Body of pancreas (tissue), 4 donors: ENCODE measurements at regions not wholly inside any gene's neighbourhood (a gene's known extent, or its start where the extent isn't known, plus 50 kb on each side); places are given as distances from the start of the nearest gene placed in this dataset.
"Not testable (repeated sequence)": the region's sequence is repeated elsewhere in the genome, so short reads cannot be mapped to it uniquely, and the experiment has no call there.

ENCODE experiments used
- ATAC-seq: fragments of 150-250 bp; one replicate; pipeline ENCODE4 v1.9.1; 2016
- DNase-seq, 4 donors: peaks; one replicate each; pipeline ENCODE4 v3.0.0-alpha.2; 2019
- H3K27ac ChIP-seq, 4 donors: fragments of 200-600 bp; sonication (generic); 1 replicate in 3 of 4; 2 replicates in 1 of 4; pipeline versions ENCODE4 v1.5.1 to v1.6.1; 2016 to 2019; ENCODE audit warnings: mild to moderate bottlenecking in 1 of 4, mixed read lengths in 1 of 4, moderate library complexity in 1 of 4
- H3K27me3 ChIP-seq, 2 donors: fragments of 200-600 bp; sonication (generic); one replicate each; pipeline ENCODE4 v1.6.0; 2016; ENCODE audit warnings: mild to moderate bottlenecking in 1 of 2
- H3K36me3 ChIP-seq, 2 donors: fragments of 200-600 bp; sonication (generic); replicated peaks in 1 of 2; 2 replicates each; pipeline ENCODE4 v1.5.1; 2016; ENCODE audit warnings: low read depth in 2 of 2; ENCODE audit not compliant: insufficient read depth in 1 of 2
- H3K4me1 ChIP-seq: fragments of 200-600 bp; sonication (generic); one replicate; pipeline ENCODE4 v1.6.0; 2016
- H3K4me3 ChIP-seq, 2 donors: fragments of 200-600 bp; sonication (generic); 1 replicate in 1 of 2; 2 replicates in 1 of 2; pipeline ENCODE4 v1.5.1; 2016 to 2019
- H3K9me3 ChIP-seq, 3 donors: fragments of 200-600 bp; sonication (generic); 1 replicate in 2 of 3; 2 replicates in 1 of 3; pipeline ENCODE4 v1.5.1; 2016
- WGBS, 2 donors: methylation state at CpG; one replicate each; pipeline ENCODE4 v1.1.5; 2017; 5-methylcytosine and 5-hydroxymethylcytosine counted together
- intact Hi-C: fragments of 100-400 bp; cut with DNase I; formaldehyde crosslinking; loops from one replicate; pipeline ENCODE4 v1.15.1; 2023

DNA sequence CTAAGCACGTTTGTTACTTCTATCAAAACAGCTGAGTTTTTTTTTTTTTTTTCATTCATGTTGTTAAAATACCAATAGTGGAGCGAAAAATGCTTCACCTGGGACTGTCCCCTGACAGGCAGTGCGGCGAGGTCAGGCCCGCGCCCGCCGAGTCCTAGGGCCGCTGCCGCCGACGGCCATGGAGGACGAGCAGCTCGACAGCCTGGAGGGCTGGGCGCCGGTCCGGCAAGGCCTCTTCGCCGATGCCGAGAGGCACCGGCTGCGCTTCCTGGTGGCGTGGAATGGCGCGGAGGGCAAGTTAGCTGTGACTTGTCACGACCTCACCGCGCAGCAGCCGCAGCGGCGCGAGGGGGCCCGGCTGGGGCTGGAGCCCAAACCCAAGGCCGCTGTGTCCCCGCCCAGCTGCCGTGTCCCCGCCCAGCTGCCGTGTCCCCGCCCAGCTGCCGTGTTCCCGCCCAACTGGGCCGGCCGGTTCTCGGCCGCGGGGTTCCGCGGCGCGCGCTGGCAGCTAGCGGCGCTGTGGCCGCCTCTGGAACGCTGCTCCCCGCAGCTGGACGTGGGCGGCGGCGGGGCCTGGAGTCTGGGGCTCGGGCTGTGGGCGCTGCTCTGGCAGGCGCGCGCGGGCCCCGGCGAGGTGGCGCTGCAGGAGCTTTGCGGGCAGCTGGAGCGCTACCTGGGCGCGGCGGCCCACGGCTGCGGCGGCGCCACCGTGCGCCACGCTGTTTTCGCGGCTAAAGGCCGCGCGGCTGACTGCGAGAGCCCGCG lies 56.7 kb upstream of the GOLGA8R start:
- intact Hi-C loops, H3K27me3 ChIP-seq, H3K4me3 ChIP-seq, H3K36me3 ChIP-seq, H3K4me1 ChIP-seq, H3K9me3 ChIP-seq: not testable (repeated sequence)
- DNase-seq, result peak; percentile 48 to 68 (median 58)
- H3K27ac ChIP-seq, result peak overlapping the region; percentile 40 to 80 (median 76)
- peak; percentile 91 for ATAC-seq
- WGBS, 2 donors, result 1% methylated on average over 23 of the region's 89 CpGs; no CpG with 5 or more reads in 1 of the 2 donors

DNA sequence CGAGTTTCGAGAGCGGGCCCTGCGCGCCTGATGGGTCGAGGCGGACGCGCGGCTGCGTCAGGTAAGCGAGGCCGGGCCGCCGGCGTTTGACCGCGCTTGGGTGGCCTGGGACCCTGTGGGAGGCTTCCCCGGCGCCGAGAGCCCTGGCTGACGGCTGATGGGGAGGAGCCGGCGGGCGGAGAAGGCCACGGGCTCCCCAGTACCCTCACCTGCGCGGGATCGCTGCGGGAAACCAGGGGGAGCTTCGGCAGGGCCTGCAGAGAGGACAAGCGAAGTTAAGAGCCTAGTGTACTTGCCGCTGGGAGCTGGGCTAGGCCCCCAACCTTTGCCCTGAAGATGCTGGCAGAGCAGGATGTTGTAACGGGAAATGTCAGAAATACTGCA lies 57.3 kb upstream of the GOLGA8R start:
- H3K4me3 ChIP-seq, H3K9me3 ChIP-seq, H3K36me3 ChIP-seq, intact Hi-C loops, ATAC-seq, H3K27me3 ChIP-seq, DNase-seq, H3K4me1 ChIP-seq: not testable (repeated sequence)
- peak overlapping the region; percentile 40 to 80 (median 76) for H3K27ac ChIP-seq
- WGBS, 2 donors, result no CpG with 5 or more reads among the region's 34 CpGs

DNA sequence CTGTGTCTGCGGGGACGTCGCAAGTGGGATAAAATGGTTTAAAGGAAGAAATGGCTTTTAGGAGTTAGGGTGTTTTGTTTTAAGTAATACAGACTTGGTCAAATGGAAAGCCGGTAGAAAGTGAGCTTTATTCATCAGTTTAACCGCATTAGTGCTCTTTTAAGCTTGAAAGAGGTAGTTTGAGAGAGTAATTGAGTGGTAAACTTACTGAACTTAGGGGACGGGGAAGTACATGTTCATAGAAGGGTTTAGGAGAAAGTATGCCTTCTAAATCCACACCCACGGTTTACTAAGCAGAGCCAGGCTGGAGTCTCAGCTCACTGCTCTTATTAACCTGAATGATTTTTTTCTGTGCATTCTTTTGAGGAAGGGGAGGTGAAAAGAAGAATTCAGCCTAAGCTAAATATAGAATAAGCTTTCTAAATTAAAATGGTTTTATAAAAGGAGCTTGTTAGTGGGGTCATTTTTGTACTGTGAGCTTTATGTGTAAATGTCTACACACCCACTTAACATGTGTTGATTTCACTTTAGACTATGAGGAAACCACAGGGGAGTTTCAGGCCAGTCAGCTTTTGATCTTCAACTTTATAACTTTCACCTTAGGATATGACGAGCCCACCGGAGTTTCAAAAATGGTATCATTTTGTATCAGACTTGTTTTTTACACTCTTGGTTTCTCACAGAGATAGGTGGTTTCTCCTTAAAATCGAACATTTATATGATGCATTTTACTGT lies 57.9 kb upstream of the GOLGA8R start:
- DNase-seq, H3K27me3 ChIP-seq, H3K4me1 ChIP-seq, intact Hi-C loops, H3K9me3 ChIP-seq, H3K4me3 ChIP-seq, ATAC-seq, H3K27ac ChIP-seq, H3K36me3 ChIP-seq: not testable (repeated sequence)
- no CpG with 5 or more reads among the region's 10 CpGs for WGBS, 2 donors

DNA sequence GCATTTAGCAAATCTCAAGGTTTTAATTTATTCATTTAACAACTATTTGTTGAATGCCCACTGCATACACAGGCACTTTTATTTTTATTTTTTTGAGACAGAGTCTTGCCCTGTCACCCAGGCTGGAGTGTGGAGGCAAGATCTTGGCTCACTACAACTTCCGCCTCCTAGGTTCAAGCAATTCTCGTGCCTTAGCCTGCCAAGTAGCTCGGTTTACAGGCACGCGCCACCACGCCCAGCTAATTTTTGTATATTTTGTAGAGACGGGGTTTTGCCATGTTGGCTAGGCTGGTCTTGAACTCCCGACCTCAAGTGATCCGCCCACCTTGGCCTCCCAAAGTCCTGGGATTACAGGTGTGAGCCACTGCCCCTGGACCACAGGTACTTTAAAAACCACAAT lies 67.0 kb upstream of the GOLGA8Q start:
- DNase-seq, H3K4me1 ChIP-seq, ATAC-seq, H3K4me3 ChIP-seq, H3K27ac ChIP-seq, H3K9me3 ChIP-seq, H3K36me3 ChIP-seq, H3K27me3 ChIP-seq, intact Hi-C loops: not testable (repeated sequence)
- 94 to 97% methylated on average over 6 to 9 of the region's 9 CpGs for WGBS, 2 donors

DNA sequence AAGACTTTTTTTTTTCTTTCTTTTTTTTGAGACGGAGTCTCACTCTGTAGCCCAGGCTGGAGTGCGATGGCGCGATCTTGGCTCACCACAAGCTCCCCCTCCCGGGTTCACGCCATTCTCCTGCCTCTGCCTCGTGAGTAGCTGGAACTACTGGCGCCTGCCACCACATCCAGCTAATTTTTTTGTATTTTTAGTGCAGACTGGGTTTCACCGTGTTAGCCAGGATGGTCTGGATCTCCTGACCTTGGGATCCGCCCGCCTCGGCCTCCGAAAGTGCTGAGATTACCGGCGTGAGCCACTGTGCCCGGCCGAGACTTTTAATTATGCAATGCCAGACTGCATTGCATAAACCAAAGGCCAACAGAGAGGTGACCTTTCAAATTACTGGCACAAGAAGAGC lies 62.6 kb upstream of the GOLGA8Q start:
- 96 to 100% methylated on average over 4 to 17 of the region's 17 CpGs for WGBS, 2 donors
- H3K4me3 ChIP-seq, intact Hi-C loops, H3K4me1 ChIP-seq, ATAC-seq, H3K9me3 ChIP-seq, H3K27ac ChIP-seq, H3K27me3 ChIP-seq, H3K36me3 ChIP-seq: not testable (repeated sequence)
- peak in 1 of 4 donors; percentile 7 for DNase-seq

DNA sequence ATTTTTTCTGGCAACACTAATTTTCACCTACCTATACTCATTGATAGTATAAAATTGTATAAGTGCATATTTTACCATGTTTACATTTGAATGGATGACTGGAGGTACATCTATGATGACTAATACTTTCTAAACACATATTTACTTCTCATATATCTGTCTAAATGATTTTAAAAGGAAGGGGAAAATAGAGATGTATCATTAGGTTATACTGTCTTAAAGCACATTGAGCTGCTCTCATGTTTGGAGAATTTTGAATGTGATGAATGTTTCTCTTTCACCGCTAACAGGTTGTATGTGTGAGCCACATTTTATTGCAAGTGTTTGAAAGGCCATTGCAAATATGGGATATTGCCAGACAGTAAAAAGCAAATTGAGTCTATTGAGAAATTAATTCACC lies 61.5 kb upstream of the GOLGA8Q start:
- ATAC-seq, H3K4me1 ChIP-seq, H3K4me3 ChIP-seq, H3K36me3 ChIP-seq, H3K27me3 ChIP-seq, H3K27ac ChIP-seq, H3K9me3 ChIP-seq, DNase-seq, intact Hi-C loops: not testable (repeated sequence)
- WGBS, 2 donors, result 92% methylated on average over 1 of the region's 1 CpG; no CpG with 5 or more reads in 1 of the 2 donors

DNA sequence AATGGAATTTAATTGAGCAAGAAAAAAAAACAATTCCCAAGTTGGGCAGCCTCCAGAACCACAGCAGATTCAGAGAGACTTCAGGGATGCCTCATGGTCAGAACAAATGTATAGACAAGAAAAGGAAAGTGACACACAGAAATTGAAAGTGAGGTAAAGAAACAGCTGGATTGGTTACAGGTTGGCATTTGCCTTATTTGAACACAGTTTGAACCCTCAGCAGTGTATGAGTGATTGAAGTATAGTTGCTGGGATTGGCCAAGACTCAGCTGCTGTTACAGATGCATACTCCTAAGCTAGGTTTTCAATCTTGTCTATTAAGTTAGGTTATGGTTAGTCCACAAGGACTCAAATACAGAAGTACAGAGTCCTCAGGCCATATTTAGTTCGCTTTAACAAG lies 57.9 kb upstream of the GOLGA8Q start:
- H3K9me3 ChIP-seq, H3K4me3 ChIP-seq, DNase-seq, H3K27ac ChIP-seq, ATAC-seq, H3K36me3 ChIP-seq, H3K27me3 ChIP-seq, H3K4me1 ChIP-seq, intact Hi-C loops: not testable (repeated sequence)
- WGBS, 2 donors, result no CpG with 5 or more reads among the region's 1 CpG

DNA sequence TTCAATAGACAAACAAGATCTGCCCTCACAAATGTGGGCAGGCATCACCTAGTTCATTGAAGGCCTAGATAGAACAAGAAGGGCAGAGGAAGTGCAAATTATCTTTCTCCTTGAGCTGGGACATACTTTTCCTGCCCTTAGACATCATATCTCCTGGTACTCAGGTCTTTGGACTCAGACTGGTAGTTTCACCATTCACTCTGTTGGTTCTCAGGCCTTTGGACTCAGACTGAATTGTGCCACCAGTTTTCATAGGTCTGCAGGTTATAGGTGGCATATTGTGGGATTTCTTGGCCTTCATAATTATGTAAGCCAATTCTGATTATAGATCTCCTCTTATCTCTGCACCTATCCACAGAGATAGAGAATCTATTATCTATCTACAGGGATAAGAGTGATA lies 54.6 kb upstream of the GOLGA8Q start:
- H3K27ac ChIP-seq, H3K4me3 ChIP-seq, H3K36me3 ChIP-seq, DNase-seq, H3K27me3 ChIP-seq, intact Hi-C loops, H3K4me1 ChIP-seq, ATAC-seq, H3K9me3 ChIP-seq: not testable (repeated sequence)

DNA sequence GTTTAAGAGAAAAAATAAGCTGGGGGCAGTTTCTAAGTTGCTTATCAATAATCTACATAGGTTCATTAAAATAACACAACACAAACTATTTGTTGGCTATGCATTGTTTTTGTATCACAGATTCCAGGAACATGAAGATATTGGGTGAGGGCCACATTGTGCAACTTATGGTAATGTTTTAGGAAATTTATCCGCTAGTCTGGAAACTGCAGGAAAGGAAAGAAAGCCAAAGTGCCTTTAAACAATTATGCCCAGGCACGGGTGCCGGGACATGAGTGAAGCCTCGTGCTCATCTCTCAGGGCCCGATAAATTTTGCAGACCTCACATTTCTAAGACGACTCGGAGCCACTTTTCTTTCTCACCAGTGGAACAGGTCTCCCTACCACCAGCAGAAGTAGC lies 52.6 kb upstream of the GOLGA8Q start:
- DNase-seq, H3K4me3 ChIP-seq, ATAC-seq, H3K4me1 ChIP-seq, H3K27ac ChIP-seq, H3K9me3 ChIP-seq, H3K27me3 ChIP-seq, H3K36me3 ChIP-seq, intact Hi-C loops: not testable (repeated sequence)
- WGBS, 2 donors, result no CpG with 5 or more reads among the region's 7 CpGs

DNA sequence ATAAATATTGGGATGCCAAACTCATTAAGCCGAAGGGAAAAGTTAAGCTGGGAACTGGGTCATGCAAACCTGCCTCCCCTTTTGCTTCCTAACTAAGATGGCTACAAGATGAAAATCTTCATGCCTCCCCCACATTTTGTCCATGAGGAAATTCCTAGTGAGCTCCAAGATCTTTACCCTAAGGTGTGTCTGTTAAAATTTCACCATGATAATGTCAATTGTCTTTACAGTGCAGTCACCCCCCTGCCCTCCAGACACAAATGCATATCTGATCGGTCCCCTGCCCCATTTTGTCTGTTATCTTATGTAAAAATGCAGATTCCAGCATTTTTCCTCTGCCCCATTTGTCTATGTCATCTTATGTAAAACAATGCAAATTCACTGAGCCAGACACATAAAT lies 51.3 kb upstream of the GOLGA8Q start:
- H3K27me3 ChIP-seq, intact Hi-C loops, H3K27ac ChIP-seq, H3K36me3 ChIP-seq, H3K4me1 ChIP-seq, H3K9me3 ChIP-seq, DNase-seq, ATAC-seq, H3K4me3 ChIP-seq: not testable (repeated sequence)
- WGBS, 2 donors, result 83 to 100% methylated on average over 1 of the region's 2 CpGs
